D721Med (cell line): ENCODE measurements at regions not wholly inside any gene's neighbourhood (a gene's known extent, or its start where the extent isn't known, plus 50 kb on each side); places are given as distances from the start of the nearest gene placed in this dataset.

Experiments
- DNase-seq: peaks from one replicate; pipeline ENCODE4 v3.0.0; 2011; ENCODE audit warnings: low spot score; ENCODE audit not compliant: insufficient read length
- FAIRE-seq: peaks from 2 replicates; lab custom pipeline; 2011; peaks lifted over from hg19 to GRCh38; lab: Jason Lieb, UNC
- TF ChIP-seq, protein P1 (sequence below): IDR thresholded peaks from 2 replicates; pipeline ENCODE4 v1.5.1; 2012; ENCODE audit warnings: mild to moderate bottlenecking, control low read depth; ENCODE audit not compliant: insufficient read depth; ENCODE audit errors: missing control alignments

GRCh38 chr5:133738271-133738670 is 125.9 kb upstream of the FSTL4 start:
- TF ChIP-seq, protein P1, sequence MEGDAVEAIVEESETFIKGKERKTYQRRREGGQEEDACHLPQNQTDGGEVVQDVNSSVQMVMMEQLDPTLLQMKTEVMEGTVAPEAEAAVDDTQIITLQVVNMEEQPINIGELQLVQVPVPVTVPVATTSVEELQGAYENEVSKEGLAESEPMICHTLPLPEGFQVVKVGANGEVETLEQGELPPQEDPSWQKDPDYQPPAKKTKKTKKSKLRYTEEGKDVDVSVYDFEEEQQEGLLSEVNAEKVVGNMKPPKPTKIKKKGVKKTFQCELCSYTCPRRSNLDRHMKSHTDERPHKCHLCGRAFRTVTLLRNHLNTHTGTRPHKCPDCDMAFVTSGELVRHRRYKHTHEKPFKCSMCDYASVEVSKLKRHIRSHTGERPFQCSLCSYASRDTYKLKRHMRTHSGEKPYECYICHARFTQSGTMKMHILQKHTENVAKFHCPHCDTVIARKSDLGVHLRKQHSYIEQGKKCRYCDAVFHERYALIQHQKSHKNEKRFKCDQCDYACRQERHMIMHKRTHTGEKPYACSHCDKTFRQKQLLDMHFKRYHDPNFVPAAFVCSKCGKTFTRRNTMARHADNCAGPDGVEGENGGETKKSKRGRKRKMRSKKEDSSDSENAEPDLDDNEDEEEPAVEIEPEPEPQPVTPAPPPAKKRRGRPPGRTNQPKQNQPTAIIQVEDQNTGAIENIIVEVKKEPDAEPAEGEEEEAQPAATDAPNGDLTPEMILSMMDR = no peak
- FAIRE-seq = no peak
- no peak for DNase-seq

- TF ChIP-seq, protein P1 = no peak
- no peak for FAIRE-seq
- DNase-seq = no peak
Observed at GRCh38 chr5:133736512-133736911, 124.2 kb upstream of the FSTL4 start.

- no peak for DNase-seq
- FAIRE-seq = no peak
Observed at GRCh38 chr5:133735346-133735745, 123.0 kb upstream of the FSTL4 start.

DNA sequence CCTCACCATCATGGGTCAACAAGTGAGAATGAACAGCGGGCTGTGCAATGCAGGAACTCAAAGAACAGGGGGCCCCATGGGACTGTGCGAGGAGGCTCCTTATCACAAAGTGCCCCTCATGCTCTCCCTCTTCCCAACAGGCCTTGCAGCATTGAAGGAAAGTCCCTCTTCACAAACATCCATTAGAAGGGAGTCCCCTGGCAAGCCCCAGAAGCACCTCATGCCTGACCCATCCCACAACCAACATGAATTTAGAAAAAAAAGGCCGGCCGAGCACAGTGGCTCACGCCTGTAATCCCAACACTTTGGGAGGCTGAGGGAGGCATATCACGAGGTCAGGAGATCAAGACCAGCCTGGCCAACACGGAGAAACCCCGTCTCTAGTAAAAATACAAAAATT is 122.6 kb upstream of the FSTL4 start:
- TF ChIP-seq, protein P1 = no peak
- DNase-seq (no peak), FAIRE-seq (no peak)

More at GRCh38 chr5:133735346-133735745, 123.0 kb upstream of the FSTL4 start:
- TF ChIP-seq, protein P1 = no peak

DNA sequence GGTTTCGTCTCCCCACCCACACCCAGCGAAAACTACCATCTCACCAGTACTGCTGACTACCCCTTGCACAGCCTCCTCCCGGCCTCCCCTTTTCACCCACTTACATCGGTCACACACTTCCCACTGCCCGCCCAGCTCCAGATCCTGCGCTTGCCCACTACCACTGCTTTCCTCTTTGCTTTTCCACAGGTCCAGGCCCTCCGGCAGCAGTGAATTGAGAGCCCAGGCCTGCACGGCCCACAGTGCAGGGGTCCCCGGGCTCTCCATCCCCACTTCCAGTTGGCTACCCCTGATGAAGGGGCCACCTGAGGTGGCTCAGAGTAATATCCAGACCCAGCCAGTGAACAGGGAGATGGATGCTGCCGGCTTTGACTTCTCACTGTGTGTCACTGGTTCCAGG is 120.2 kb upstream of the FSTL4 start:
- FAIRE-seq = no peak
- TF ChIP-seq, protein P1 = no peak
- DNase-seq = no peak

- DNase-seq = no peak
- no peak for FAIRE-seq
- TF ChIP-seq, protein P1 = no peak
Observed at GRCh38 chr5:133731951-133732350, 119.6 kb upstream of the FSTL4 start.

GRCh38 chr5:133730866-133731265 is 118.5 kb upstream of the FSTL4 start:
- TF ChIP-seq, protein P1 = no peak
- DNase-seq (no peak), FAIRE-seq (no peak)
